ENCODE measurements at regions not wholly inside any gene's neighbourhood (a gene's known extent, or its start where the extent isn't known, plus 50 kb on each side); places are given as distances from the start of the nearest gene placed in this dataset.

GRCh38 chr6:111970426-111970825 is 83.5 kb upstream of the CCN6 start:
- no peak for TF ChIP-seq EZH2 (IDR thresholded peaks at IDR 0.05; ENCODE audit: borderline replicate concordance, low read length)
- TF ChIP-seq CTCF (conservative IDR thresholded peaks at IDR 0.05 in 1 of 2, IDR thresholded peaks at IDR 0.05 in 1 of 2; ENCODE audit: extremely low read depth in 1 of 2, insufficient read depth in 1 of 2, low read depth in 1 of 2, low read length in 2 of 2): no peak
